ENCODE measurements at regions not wholly inside any gene's neighbourhood (a gene's known extent, or its start where the extent isn't known, plus 50 kb on each side); places are given as distances from the start of the nearest gene placed in this dataset.

DNA sequence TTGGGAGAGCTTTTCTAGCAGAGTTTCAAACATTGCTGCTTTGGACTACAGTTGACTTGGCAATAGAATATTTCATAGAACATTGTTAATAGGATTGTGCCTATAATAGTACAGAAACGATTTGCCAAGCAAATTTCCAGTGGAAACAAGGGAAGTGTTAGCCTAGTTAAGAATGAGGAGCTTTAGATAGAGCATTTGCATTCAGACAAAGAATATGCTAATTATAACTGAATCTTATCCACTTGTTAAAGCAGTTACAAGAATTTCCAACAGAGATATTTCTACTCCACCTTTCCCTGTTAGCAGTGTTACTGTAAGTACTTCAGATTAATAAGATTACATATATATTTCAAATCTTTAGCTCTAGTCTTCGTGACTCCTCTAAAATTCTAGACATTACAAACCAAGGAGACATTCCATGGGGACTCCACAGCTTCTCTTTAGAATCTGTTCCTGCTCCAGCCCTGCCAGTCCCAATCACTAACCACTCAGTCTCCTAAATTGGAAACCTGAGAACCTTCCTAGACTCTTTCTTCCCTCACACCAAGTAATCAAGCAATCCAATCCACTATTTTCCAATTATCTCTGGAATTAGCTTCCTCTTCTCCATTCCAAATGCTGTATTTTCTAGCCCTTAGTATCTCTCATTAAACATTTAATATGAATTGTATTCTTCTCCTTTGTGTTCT, 141.8 kb upstream of the PBX1 start:
- no peaks in the 10 kb centered on the region for H4K20me1 ChIP-seq (ENCODE audit: insufficient read depth)
- no peak overlapping the region for H3K4me2 ChIP-seq (ENCODE audit: low read length)
- H2AFZ ChIP-seq (ENCODE audit: low read depth, low read length, poor library complexity, severe bottlenecking): no peak overlapping the region
- H3K9ac ChIP-seq (ENCODE audit: low read length): no peak overlapping the region
- TF ChIP-seq EZH2phosphoT487 (IDR thresholded peaks at IDR 0.05; ENCODE audit: borderline replicate concordance) (no peak), POLR2A (IDR thresholded peaks at IDR 0.05; ENCODE audit: borderline replicate concordance, extremely low read depth, insufficient read depth, insufficient read length) (no peak), FOSL1 (IDR thresholded peaks at IDR 0.05; ENCODE audit: low read depth) (no peak), ATF3 (IDR thresholded peaks at IDR 0.05) (no peak), POLR2AphosphoS5 (IDR thresholded peaks at IDR 0.05; ENCODE audit: low read depth, low read length) (no peak), EZH2 (IDR thresholded peaks at IDR 0.05) (no peak), EGR1 (IDR thresholded peaks at IDR 0.05; ENCODE audit: low read depth) (no peak), TCF7L2 (IDR thresholded peaks at IDR 0.05; ENCODE audit: borderline replicate concordance, extremely low read depth, insufficient read depth, insufficient read length) (no peak), ZNF274 (IDR thresholded peaks at IDR 0.05; ENCODE audit: low read depth, low read length) (no peak), YY1 (IDR thresholded peaks at IDR 0.05; ENCODE audit: extremely low read depth, insufficient replicate concordance, low read depth, low read length) (no peak), CEBPB (IDR thresholded peaks at IDR 0.05; ENCODE audit: low read depth) (no peak)
- TF ChIP-seq, protein P1, sequence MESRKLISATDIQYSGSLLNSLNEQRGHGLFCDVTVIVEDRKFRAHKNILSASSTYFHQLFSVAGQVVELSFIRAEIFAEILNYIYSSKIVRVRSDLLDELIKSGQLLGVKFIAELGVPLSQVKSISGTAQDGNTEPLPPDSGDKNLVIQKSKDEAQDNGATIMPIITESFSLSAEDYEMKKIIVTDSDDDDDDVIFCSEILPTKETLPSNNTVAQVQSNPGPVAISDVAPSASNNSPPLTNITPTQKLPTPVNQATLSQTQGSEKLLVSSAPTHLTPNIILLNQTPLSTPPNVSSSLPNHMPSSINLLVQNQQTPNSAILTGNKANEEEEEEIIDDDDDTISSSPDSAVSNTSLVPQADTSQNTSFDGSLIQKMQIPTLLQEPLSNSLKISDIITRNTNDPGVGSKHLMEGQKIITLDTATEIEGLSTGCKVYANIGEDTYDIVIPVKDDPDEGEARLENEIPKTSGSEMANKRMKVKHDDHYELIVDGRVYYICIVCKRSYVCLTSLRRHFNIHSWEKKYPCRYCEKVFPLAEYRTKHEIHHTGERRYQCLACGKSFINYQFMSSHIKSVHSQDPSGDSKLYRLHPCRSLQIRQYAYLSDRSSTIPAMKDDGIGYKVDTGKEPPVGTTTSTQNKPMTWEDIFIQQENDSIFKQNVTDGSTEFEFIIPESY (IDR thresholded peaks at IDR 0.05; ENCODE audit: extremely low read depth, insufficient replicate concordance, low read length): no peak
- TF ChIP-seq, protein P2, sequence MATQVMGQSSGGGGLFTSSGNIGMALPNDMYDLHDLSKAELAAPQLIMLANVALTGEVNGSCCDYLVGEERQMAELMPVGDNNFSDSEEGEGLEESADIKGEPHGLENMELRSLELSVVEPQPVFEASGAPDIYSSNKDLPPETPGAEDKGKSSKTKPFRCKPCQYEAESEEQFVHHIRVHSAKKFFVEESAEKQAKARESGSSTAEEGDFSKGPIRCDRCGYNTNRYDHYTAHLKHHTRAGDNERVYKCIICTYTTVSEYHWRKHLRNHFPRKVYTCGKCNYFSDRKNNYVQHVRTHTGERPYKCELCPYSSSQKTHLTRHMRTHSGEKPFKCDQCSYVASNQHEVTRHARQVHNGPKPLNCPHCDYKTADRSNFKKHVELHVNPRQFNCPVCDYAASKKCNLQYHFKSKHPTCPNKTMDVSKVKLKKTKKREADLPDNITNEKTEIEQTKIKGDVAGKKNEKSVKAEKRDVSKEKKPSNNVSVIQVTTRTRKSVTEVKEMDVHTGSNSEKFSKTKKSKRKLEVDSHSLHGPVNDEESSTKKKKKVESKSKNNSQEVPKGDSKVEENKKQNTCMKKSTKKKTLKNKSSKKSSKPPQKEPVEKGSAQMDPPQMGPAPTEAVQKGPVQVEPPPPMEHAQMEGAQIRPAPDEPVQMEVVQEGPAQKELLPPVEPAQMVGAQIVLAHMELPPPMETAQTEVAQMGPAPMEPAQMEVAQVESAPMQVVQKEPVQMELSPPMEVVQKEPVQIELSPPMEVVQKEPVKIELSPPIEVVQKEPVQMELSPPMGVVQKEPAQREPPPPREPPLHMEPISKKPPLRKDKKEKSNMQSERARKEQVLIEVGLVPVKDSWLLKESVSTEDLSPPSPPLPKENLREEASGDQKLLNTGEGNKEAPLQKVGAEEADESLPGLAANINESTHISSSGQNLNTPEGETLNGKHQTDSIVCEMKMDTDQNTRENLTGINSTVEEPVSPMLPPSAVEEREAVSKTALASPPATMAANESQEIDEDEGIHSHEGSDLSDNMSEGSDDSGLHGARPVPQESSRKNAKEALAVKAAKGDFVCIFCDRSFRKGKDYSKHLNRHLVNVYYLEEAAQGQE (IDR thresholded peaks at IDR 0.05; ENCODE audit: low read depth): no peak
- TF ChIP-seq, protein P3, sequence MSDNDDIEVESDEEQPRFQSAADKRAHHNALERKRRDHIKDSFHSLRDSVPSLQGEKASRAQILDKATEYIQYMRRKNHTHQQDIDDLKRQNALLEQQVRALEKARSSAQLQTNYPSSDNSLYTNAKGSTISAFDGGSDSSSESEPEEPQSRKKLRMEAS (IDR thresholded peaks at IDR 0.05): no peak
- H3K4me1 ChIP-seq (ENCODE audit: control insufficient read depth in 1 of 2, insufficient read depth in 2 of 2, low read length in 2 of 2): no peaks in the 10 kb centered on the region
- H3K4me3 ChIP-seq (replicated peaks in 1 of 2; ENCODE audit: low read depth in 1 of 2, low read length in 2 of 2): no peak overlapping the region
- no peaks in the 10 kb centered on the region for H3K27me3 ChIP-seq (ENCODE audit: insufficient read depth, low read length)
- no peaks in the 10 kb centered on the region for H3K36me3 ChIP-seq (ENCODE audit: control insufficient read depth in 1 of 2, insufficient read depth in 2 of 2, low read length in 2 of 2)
- DNase-seq (ENCODE audit: low read depth, low spot score) (no peak), ATAC-seq (no peak)
- no peaks in the 10 kb centered on the region for H3K9me3 ChIP-seq (ENCODE audit: control insufficient read depth in 1 of 2, insufficient read depth in 1 of 2, low read depth in 1 of 2, low read length in 2 of 2)
- no TSS peak for BruUV-seq (replicated peaks)
- ChIA-PET POLR2A (no interaction called here), CTCF (no interaction called here), RAD21 (ENCODE audit: low non-redundant PET in 1 of 2, low total read pairs in 2 of 2, uncharacterized antibody in 2 of 2, unreplicated experiment in 2 of 2) (no interaction called here)
- intact Hi-C loops (cut with micrococcal nuclease): no loop called here
- no peaks in the 10 kb centered on the region for H3K79me2 ChIP-seq (ENCODE audit: insufficient read depth, low read length)
- no peak overlapping the region for H3K27ac ChIP-seq (ENCODE audit: low read depth, low read length)
- no peaks in the 10 kb centered on the region for H3K9me2 ChIP-seq (ENCODE audit: insufficient read depth)

All from HCT116 (cell line).